ENCODE measurements at regions not wholly inside any gene's neighbourhood (a gene's known extent, or its start where the extent isn't known, plus 50 kb on each side); places are given as distances from the start of the nearest gene placed in this dataset.

GRCh38 chr1:90507173-90507572, 209.9 kb downstream of the BARHL2 start:
- TF ChIP-seq, protein P1, sequence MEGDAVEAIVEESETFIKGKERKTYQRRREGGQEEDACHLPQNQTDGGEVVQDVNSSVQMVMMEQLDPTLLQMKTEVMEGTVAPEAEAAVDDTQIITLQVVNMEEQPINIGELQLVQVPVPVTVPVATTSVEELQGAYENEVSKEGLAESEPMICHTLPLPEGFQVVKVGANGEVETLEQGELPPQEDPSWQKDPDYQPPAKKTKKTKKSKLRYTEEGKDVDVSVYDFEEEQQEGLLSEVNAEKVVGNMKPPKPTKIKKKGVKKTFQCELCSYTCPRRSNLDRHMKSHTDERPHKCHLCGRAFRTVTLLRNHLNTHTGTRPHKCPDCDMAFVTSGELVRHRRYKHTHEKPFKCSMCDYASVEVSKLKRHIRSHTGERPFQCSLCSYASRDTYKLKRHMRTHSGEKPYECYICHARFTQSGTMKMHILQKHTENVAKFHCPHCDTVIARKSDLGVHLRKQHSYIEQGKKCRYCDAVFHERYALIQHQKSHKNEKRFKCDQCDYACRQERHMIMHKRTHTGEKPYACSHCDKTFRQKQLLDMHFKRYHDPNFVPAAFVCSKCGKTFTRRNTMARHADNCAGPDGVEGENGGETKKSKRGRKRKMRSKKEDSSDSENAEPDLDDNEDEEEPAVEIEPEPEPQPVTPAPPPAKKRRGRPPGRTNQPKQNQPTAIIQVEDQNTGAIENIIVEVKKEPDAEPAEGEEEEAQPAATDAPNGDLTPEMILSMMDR (IDR thresholded peaks at IDR 0.05), result no peak
- TF ChIP-seq CBFB (CRISPR knock-in tag; IDR thresholded peaks at IDR 0.05; ENCODE audit: low read depth) (no peak), ATF3 (CRISPR knock-in tag; conservative IDR thresholded peaks at IDR 0.05) (no peak), USF2 (CRISPR knock-in tag; IDR thresholded peaks at IDR 0.05) (no peak), PREB (CRISPR knock-in tag; IDR thresholded peaks at IDR 0.05; ENCODE audit: borderline replicate concordance) (no peak), ZNF512 (CRISPR knock-in tag; IDR thresholded peaks at IDR 0.05; ENCODE audit: borderline replicate concordance) (no peak)
- TF ChIP-seq, protein P2, sequence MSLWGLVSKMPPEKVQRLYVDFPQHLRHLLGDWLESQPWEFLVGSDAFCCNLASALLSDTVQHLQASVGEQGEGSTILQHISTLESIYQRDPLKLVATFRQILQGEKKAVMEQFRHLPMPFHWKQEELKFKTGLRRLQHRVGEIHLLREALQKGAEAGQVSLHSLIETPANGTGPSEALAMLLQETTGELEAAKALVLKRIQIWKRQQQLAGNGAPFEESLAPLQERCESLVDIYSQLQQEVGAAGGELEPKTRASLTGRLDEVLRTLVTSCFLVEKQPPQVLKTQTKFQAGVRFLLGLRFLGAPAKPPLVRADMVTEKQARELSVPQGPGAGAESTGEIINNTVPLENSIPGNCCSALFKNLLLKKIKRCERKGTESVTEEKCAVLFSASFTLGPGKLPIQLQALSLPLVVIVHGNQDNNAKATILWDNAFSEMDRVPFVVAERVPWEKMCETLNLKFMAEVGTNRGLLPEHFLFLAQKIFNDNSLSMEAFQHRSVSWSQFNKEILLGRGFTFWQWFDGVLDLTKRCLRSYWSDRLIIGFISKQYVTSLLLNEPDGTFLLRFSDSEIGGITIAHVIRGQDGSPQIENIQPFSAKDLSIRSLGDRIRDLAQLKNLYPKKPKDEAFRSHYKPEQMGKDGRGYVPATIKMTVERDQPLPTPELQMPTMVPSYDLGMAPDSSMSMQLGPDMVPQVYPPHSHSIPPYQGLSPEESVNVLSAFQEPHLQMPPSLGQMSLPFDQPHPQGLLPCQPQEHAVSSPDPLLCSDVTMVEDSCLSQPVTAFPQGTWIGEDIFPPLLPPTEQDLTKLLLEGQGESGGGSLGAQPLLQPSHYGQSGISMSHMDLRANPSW (CRISPR knock-in tag; conservative IDR thresholded peaks at IDR 0.05; ENCODE audit: low read depth), result no peak
- TF ChIP-seq, protein P3, sequence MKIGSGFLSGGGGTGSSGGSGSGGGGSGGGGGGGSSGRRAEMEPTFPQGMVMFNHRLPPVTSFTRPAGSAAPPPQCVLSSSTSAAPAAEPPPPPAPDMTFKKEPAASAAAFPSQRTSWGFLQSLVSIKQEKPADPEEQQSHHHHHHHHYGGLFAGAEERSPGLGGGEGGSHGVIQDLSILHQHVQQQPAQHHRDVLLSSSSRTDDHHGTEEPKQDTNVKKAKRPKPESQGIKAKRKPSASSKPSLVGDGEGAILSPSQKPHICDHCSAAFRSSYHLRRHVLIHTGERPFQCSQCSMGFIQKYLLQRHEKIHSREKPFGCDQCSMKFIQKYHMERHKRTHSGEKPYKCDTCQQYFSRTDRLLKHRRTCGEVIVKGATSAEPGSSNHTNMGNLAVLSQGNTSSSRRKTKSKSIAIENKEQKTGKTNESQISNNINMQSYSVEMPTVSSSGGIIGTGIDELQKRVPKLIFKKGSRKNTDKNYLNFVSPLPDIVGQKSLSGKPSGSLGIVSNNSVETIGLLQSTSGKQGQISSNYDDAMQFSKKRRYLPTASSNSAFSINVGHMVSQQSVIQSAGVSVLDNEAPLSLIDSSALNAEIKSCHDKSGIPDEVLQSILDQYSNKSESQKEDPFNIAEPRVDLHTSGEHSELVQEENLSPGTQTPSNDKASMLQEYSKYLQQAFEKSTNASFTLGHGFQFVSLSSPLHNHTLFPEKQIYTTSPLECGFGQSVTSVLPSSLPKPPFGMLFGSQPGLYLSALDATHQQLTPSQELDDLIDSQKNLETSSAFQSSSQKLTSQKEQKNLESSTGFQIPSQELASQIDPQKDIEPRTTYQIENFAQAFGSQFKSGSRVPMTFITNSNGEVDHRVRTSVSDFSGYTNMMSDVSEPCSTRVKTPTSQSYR (CRISPR knock-in tag; IDR thresholded peaks at IDR 0.05), result no peak
- TF ChIP-seq, protein P4, sequence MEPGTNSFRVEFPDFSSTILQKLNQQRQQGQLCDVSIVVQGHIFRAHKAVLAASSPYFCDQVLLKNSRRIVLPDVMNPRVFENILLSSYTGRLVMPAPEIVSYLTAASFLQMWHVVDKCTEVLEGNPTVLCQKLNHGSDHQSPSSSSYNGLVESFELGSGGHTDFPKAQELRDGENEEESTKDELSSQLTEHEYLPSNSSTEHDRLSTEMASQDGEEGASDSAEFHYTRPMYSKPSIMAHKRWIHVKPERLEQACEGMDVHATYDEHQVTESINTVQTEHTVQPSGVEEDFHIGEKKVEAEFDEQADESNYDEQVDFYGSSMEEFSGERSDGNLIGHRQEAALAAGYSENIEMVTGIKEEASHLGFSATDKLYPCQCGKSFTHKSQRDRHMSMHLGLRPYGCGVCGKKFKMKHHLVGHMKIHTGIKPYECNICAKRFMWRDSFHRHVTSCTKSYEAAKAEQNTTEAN (CRISPR knock-in tag; IDR thresholded peaks at IDR 0.05), result no peak
- TF ChIP-seq, protein P5, sequence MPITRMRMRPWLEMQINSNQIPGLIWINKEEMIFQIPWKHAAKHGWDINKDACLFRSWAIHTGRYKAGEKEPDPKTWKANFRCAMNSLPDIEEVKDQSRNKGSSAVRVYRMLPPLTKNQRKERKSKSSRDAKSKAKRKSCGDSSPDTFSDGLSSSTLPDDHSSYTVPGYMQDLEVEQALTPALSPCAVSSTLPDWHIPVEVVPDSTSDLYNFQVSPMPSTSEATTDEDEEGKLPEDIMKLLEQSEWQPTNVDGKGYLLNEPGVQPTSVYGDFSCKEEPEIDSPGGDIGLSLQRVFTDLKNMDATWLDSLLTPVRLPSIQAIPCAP (CRISPR knock-in tag; IDR thresholded peaks at IDR 0.05), result no peak
- TF ChIP-seq, protein P6, sequence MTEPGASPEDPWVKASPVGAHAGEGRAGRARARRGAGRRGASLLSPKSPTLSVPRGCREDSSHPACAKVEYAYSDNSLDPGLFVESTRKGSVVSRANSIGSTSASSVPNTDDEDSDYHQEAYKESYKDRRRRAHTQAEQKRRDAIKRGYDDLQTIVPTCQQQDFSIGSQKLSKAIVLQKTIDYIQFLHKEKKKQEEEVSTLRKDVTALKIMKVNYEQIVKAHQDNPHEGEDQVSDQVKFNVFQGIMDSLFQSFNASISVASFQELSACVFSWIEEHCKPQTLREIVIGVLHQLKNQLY (CRISPR knock-in tag; IDR thresholded peaks at IDR 0.05), result no peak
- TF ChIP-seq, protein P7, sequence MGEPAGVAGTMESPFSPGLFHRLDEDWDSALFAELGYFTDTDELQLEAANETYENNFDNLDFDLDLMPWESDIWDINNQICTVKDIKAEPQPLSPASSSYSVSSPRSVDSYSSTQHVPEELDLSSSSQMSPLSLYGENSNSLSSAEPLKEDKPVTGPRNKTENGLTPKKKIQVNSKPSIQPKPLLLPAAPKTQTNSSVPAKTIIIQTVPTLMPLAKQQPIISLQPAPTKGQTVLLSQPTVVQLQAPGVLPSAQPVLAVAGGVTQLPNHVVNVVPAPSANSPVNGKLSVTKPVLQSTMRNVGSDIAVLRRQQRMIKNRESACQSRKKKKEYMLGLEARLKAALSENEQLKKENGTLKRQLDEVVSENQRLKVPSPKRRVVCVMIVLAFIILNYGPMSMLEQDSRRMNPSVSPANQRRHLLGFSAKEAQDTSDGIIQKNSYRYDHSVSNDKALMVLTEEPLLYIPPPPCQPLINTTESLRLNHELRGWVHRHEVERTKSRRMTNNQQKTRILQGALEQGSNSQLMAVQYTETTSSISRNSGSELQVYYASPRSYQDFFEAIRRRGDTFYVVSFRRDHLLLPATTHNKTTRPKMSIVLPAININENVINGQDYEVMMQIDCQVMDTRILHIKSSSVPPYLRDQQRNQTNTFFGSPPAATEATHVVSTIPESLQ (CRISPR knock-in tag; IDR thresholded peaks at IDR 0.05), result no peak

All from WTC11 (cell line).